Transverse colon (tissue), 3 donors: ENCODE measurements at regions not wholly inside any gene's neighbourhood (a gene's known extent, or its start where the extent isn't known, plus 50 kb on each side); places are given as distances from the start of the nearest gene placed in this dataset.

ENCODE experiments used
- CTCF ChIP-seq, 5 experiments: fragments of 200-600 bp in 3 of 5; fragments of 450-650 bp in 2 of 5; sonication (generic) in 3 of 5; IDR thresholded peaks; 1 replicate in 2 of 5; 2 replicates in 3 of 5; pipeline ENCODE4 v1.5.1; 2016 to 2017; ENCODE audit warnings: antibody characterized with exemption in 5 of 5, inconsistent platforms in 3 of 5, mild to moderate bottlenecking in 2 of 5, moderate library complexity in 1 of 5
- POLR2A ChIP-seq: fragments of 450-650 bp; IDR thresholded peaks from one replicate; pipeline ENCODE4 v1.6.1; 2016; ENCODE audit warnings: antibody characterized with exemption, mild to moderate bottlenecking, moderate library complexity

- TF ChIP-seq CTCF (IDR thresholded peaks at IDR 0.05) (no peak), POLR2A (no peak)
Observed at GRCh38 chr1:163656095-163656759, 334.5 kb downstream of the NUF2 start.
